Endothelial cell of umbilical vein (primary cell): ENCODE measurements at regions not wholly inside any gene's neighbourhood (a gene's known extent, or its start where the extent isn't known, plus 50 kb on each side); places are given as distances from the start of the nearest gene placed in this dataset.

Experiments
- BruUV-seq: library from RNA; stranded (reverse); fragments of 400-500 nt; replicated peaks from 2 replicates; lab custom pipeline; 2021; lab: Mats Ljungman, UMichigan
- CTCF ChIA-PET: fragments of 300-600, 350-600 bp; sonication (Branson Sonifier 250); formaldehyde crosslinking; loops from one replicate; lab custom pipeline; 2021; ENCODE audit warnings: antibody characterized with exemption, inconsistent platforms; lab: Charles Lee
- POLR2A ChIA-PET: fragments of 300-600, 350-600 bp; sonication (Branson Sonifier 250); formaldehyde crosslinking; loops from one replicate; lab custom pipeline; 2021; ENCODE audit warnings: antibody characterized with exemption, inconsistent platforms; lab: Charles Lee
- DNase-seq: peaks from one replicate; pipeline ENCODE4 v3.0.0-alpha.2; 2011; ENCODE audit warnings: low read depth, low spot score
- FAIRE-seq: peaks from 2 replicates; lab custom pipeline; 2011; peaks lifted over from hg19 to GRCh38; lab: Jason Lieb, UNC
- H2AFZ ChIP-seq: 2 replicates; pipeline ENCODE4 v1.6.0; 2012; ENCODE audit warnings: low read depth, low read length, control low read depth, inconsistent platforms
- H3K27ac ChIP-seq: 2 replicates; pipeline ENCODE4 v1.5.1; 2011; ENCODE audit warnings: low read depth, mild to moderate bottlenecking, control low read depth, low read length, moderate library complexity; ENCODE audit not compliant: insufficient read depth
- H3K27me3 ChIP-seq, 2 experiments: 2 replicates each; pipeline versions ENCODE4 v1.6.0 to v1.6.1; 2011; ENCODE audit warnings: low read length in 2 of 2, mixed read lengths in 1 of 2; ENCODE audit not compliant: control insufficient read depth in 2 of 2, insufficient read depth in 2 of 2
- H3K36me3 ChIP-seq, 2 experiments: 2 replicates in 1 of 2; 3 replicates in 1 of 2; pipeline ENCODE4 v1.5.1; 2011; ENCODE audit warnings: low read length in 2 of 2, mild to moderate bottlenecking in 1 of 2, moderate library complexity in 1 of 2; ENCODE audit not compliant: control insufficient read depth in 2 of 2, insufficient read depth in 2 of 2; ENCODE audit errors: extremely low read depth in 1 of 2
- H3K4me1 ChIP-seq: 3 replicates; pipeline ENCODE4 v1.5.1; 2011; ENCODE audit warnings: mild to moderate bottlenecking, low read length; ENCODE audit not compliant: control insufficient read depth, insufficient read depth; ENCODE audit errors: extremely low read depth
- H3K4me2 ChIP-seq: 2 replicates; pipeline ENCODE4 v1.6.1; 2011; ENCODE audit warnings: low read length, control low read depth, mixed read lengths; ENCODE audit not compliant: insufficient read depth
- H3K4me3 ChIP-seq, 3 experiments: fragments of 200-600 bp in 1 of 3; sonication (generic), shearing (Covaris generic) in 1 of 3; replicated peaks in 1 of 3; 2 replicates each; pipeline ENCODE4 v1.5.1; 2011 to 2016; ENCODE audit warnings: control low read depth in 3 of 3, low read length in 3 of 3, mild to moderate bottlenecking in 2 of 3, inconsistent platforms in 1 of 3, low read depth in 1 of 3, moderate library complexity in 1 of 3; ENCODE audit not compliant: insufficient read depth in 1 of 3
- H3K79me2 ChIP-seq: 2 replicates; pipeline ENCODE4 v1.6.0; 2012; ENCODE audit warnings: low read length, inconsistent platforms; ENCODE audit not compliant: control insufficient read depth, insufficient read depth
- H3K9ac ChIP-seq: replicated peaks from 2 replicates; pipeline ENCODE3; 2011; ENCODE audit warnings: low read length, control low read depth; ENCODE audit not compliant: insufficient read depth; ENCODE audit errors: extremely low read depth
- H3K9me1 ChIP-seq: replicated peaks from 3 replicates; pipeline ENCODE4 v1.6.0; 2011; ENCODE audit warnings: mild to moderate bottlenecking, low read length; ENCODE audit not compliant: control insufficient read depth, insufficient read depth; ENCODE audit errors: extremely low read depth
- H3K9me3 ChIP-seq: replicated peaks from 2 replicates; pipeline ENCODE4 v1.5.1; 2012; ENCODE audit warnings: low read length, inconsistent platforms; ENCODE audit not compliant: control insufficient read depth, insufficient read depth
- H4K20me1 ChIP-seq: replicated peaks from 2 replicates; pipeline ENCODE3; 2011; ENCODE audit warnings: mild to moderate bottlenecking, low read length; ENCODE audit not compliant: control insufficient read depth, insufficient read depth; ENCODE audit errors: extremely low read depth
- EZH2 ChIP-seq: IDR thresholded peaks from 2 replicates; pipeline ENCODE4 v1.6.1; 2012; ENCODE audit warnings: borderline replicate concordance, low read depth, mild to moderate bottlenecking, moderate library complexity, low read length, inconsistent platforms; ENCODE audit not compliant: severe bottlenecking
- FOS ChIP-seq: IDR thresholded peaks from 2 replicates; pipeline ENCODE4 v1.6.1; 2011; ENCODE audit warnings: mild to moderate bottlenecking, low read length, moderate library complexity, borderline replicate concordance; ENCODE audit not compliant: insufficient read depth
- GATA2 ChIP-seq: IDR thresholded peaks from 2 replicates; pipeline ENCODE4 v1.7.0; 2011; ENCODE audit warnings: low read depth, mild to moderate bottlenecking, moderate library complexity, mixed read lengths, low read length; ENCODE audit not compliant: insufficient read length, insufficient read depth
- JUN ChIP-seq: IDR thresholded peaks from 2 replicates; pipeline ENCODE4 v1.6.1; 2011; ENCODE audit warnings: borderline replicate concordance, low read depth; ENCODE audit not compliant: insufficient read length, insufficient read depth
- MYC ChIP-seq: IDR thresholded peaks from one replicate; pipeline ENCODE4 v1.6.1; 2011; ENCODE audit warnings: mild to moderate bottlenecking, low read depth, low read length
- POLR2A ChIP-seq: IDR thresholded peaks from 2 replicates; pipeline ENCODE4 v1.6.1; 2012; ENCODE audit warnings: low read depth, mild to moderate bottlenecking, control low read depth, low read length
- POLR2AphosphoS5 ChIP-seq: IDR thresholded peaks from 2 replicates; pipeline ENCODE4 v1.6.1; 2012; ENCODE audit warnings: low read depth, mild to moderate bottlenecking, control low read depth, low read length, moderate library complexity; ENCODE audit not compliant: insufficient read depth
- dilution Hi-C: fragments of 300-500 bp; cut with MboI; formaldehyde crosslinking; loops from one replicate; pipeline ENCODE4 v1.15.0; 2019; ENCODE audit warnings: low sequenced_read_pairs; ENCODE audit not compliant: extremely low pct_ligation_motif_present
- intact Hi-C: fragments of 100-400 bp; cut with micrococcal nuclease; formaldehyde crosslinking; loops from one replicate; pipeline ENCODE4 v1.10.0; 2022
- TF ChIP-seq, protein P1 (sequence below), 2 donors: IDR thresholded peaks; 1 replicate in 1 of 2; 2 replicates in 1 of 2; pipeline ENCODE4 v1.5.1; 2011; ENCODE audit warnings: low read length in 2 of 2, mild to moderate bottlenecking in 2 of 2, moderate library complexity in 2 of 2, control low read depth in 1 of 2, inconsistent platforms in 1 of 2, low read depth in 1 of 2; ENCODE audit not compliant: insufficient read depth in 1 of 2; ENCODE audit errors: extremely low read depth in 1 of 2
- TF ChIP-seq, protein P2 (sequence below): IDR thresholded peaks from 2 replicates; pipeline ENCODE4 v1.6.1; 2011; ENCODE audit not compliant: insufficient read depth, insufficient read length

DNA sequence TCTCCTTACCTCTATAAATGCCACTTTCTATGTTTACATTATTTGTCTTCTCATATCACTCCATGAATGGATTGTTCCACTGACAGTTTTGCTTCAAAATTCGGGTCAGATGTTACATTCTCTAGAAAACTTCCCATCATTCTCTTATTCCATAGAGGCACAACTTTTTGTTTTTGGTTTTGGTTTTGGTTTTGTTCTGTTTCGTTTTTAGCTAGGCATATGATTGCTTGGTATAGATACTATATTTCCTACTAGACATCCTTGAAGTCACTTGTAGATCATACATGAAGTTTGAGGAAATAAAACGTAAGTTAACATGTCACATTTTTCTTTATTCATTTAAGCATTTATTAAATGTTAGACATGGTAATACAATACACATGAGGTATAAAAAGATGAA is 961.0 kb downstream of the PCDH18 start:
- Histone ChIP-seq H3K9ac (no peak overlapping the region), H4K20me1 (no peaks in the 10 kb centered on the region), H3K4me1 (no peaks in the 10 kb centered on the region), H3K27ac (no peak overlapping the region), H3K27me3 (no peaks in the 10 kb centered on the region), H3K9me3 (no peaks in the 10 kb centered on the region), H3K4me2 (no peak overlapping the region), H3K36me3 (no peaks in the 10 kb centered on the region), H2AFZ (peak overlapping the region; percentile 29), H3K4me3 (no peak overlapping the region), H3K79me2 (no peaks in the 10 kb centered on the region), H3K9me1 (no peaks in the 10 kb centered on the region)
- POLR2A ChIA-PET, result no interaction called here
- TF ChIP-seq JUN, result no peak
- no peak for TF ChIP-seq MYC
- no peak for TF ChIP-seq GATA2
- no peak for TF ChIP-seq EZH2
- TF ChIP-seq, protein P1, sequence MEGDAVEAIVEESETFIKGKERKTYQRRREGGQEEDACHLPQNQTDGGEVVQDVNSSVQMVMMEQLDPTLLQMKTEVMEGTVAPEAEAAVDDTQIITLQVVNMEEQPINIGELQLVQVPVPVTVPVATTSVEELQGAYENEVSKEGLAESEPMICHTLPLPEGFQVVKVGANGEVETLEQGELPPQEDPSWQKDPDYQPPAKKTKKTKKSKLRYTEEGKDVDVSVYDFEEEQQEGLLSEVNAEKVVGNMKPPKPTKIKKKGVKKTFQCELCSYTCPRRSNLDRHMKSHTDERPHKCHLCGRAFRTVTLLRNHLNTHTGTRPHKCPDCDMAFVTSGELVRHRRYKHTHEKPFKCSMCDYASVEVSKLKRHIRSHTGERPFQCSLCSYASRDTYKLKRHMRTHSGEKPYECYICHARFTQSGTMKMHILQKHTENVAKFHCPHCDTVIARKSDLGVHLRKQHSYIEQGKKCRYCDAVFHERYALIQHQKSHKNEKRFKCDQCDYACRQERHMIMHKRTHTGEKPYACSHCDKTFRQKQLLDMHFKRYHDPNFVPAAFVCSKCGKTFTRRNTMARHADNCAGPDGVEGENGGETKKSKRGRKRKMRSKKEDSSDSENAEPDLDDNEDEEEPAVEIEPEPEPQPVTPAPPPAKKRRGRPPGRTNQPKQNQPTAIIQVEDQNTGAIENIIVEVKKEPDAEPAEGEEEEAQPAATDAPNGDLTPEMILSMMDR (IDR thresholded peaks at IDR 0.05; ENCODE audit: extremely low read depth in 1 of 2, insufficient read depth in 1 of 2, low read depth in 1 of 2, low read length in 2 of 2), result no peak
- no peak for TF ChIP-seq FOS
- TF ChIP-seq POLR2A, result no peak
- TF ChIP-seq, protein P2, sequence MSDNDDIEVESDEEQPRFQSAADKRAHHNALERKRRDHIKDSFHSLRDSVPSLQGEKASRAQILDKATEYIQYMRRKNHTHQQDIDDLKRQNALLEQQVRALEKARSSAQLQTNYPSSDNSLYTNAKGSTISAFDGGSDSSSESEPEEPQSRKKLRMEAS, result no peak
- TF ChIP-seq POLR2AphosphoS5, result no peak
- FAIRE-seq, result no peak
- intact Hi-C loops (no loop called here), dilution Hi-C loops (no loop called here)
- DNase-seq, result no peak
- CTCF ChIA-PET, result no interaction called here
- no TSS peak for BruUV-seq
